ENCODE measurements at regions not wholly inside any gene's neighbourhood (a gene's known extent, or its start where the extent isn't known, plus 50 kb on each side); places are given as distances from the start of the nearest gene placed in this dataset.
"Not testable (repeated sequence)": the region's sequence is repeated elsewhere in the genome, so short reads cannot be mapped to it uniquely, and the experiment has no call there.

DNA sequence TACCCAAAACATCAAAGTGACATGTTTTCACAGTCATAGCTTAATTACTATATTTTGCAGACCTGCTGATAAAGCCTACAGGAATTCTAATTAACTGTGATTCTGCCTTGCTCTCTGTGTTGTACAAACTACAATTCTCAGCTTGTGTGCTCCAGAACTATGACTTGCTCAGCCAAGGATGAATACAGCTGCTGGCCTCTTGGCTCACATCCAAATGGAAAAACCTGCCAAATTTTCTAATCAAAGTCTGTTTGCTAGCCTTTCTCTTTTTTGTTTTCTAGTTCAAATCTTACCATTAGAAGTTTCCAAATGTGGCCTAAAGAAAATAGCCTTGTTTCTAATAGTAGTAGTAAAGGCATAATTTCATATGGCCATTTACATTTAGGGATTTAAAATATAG lies 1176.8 kb downstream of the FAM133A start:
- TF ChIP-seq, protein P1, sequence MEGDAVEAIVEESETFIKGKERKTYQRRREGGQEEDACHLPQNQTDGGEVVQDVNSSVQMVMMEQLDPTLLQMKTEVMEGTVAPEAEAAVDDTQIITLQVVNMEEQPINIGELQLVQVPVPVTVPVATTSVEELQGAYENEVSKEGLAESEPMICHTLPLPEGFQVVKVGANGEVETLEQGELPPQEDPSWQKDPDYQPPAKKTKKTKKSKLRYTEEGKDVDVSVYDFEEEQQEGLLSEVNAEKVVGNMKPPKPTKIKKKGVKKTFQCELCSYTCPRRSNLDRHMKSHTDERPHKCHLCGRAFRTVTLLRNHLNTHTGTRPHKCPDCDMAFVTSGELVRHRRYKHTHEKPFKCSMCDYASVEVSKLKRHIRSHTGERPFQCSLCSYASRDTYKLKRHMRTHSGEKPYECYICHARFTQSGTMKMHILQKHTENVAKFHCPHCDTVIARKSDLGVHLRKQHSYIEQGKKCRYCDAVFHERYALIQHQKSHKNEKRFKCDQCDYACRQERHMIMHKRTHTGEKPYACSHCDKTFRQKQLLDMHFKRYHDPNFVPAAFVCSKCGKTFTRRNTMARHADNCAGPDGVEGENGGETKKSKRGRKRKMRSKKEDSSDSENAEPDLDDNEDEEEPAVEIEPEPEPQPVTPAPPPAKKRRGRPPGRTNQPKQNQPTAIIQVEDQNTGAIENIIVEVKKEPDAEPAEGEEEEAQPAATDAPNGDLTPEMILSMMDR (conservative IDR thresholded peaks at IDR 0.05; ENCODE audit: low read depth) = no peak
- no peak overlapping the region for H3K27ac ChIP-seq
- ChIA-PET POLR2A (ENCODE audit: low non-redundant PET) (no interaction called here), CTCF (interaction anchor here (0.6 kb wide), 1 partner anchor 21 kb away, joined by 4 read pairs; no protein-coding TSS in a partner anchor)
- no peak for DNase-seq (ENCODE audit: low spot score)

DNA sequence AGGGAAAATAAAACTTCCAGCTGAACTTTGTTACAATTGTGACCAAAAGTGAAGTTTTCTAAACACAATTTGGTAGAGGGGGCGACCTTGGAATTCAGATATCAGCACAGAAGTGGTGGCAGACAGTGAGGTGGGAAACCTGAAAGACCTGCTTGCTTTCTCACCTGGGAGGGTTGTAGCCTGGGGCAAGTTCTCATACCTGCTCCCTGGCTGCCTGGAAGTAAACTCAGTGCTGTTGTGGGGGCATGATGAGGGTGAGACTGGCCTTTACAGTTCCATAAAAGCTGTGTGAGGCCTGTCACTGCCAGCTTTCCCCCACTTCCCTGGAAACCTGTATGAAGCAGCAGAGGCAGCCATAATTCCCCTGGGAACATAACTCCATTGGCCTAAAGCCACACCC lies 1180.2 kb downstream of the FAM133A start:
- H3K27ac ChIP-seq = no peak overlapping the region

DNA sequence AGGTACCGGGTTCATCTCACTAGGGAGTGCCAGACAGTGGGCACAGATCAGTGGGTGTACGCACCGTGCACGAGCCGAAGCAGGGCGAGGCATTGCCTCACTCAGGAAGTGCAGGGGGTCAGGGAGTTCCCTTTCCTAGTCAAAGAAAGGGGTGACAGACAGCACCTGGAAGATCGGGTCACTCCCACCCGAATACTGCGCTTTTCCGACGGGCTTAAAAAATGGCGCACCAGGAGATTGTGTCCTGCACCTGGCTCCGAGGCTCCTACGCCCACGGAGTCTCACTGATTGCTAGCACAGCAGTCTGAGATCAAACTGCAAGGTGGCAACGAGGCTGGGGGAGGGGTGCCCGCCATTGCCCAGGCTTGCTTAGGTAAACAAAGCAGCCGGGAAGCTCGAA lies 1188.5 kb downstream of the FAM133A start:
- POLR2A ChIA-PET (ENCODE audit: low non-redundant PET); CTCF ChIA-PET; DNase-seq (ENCODE audit: low spot score); H3K27ac ChIP-seq: not testable (repeated sequence)

More for the DNA sequence above, 1180.2 kb downstream of the FAM133A start:
- CTCF ChIA-PET = no interaction called here
- TF ChIP-seq, protein P1 (conservative IDR thresholded peaks at IDR 0.05; ENCODE audit: low read depth) = no peak
- DNase-seq (ENCODE audit: low spot score) = no peak
- POLR2A ChIA-PET (ENCODE audit: low non-redundant PET) = no interaction called here

DNA sequence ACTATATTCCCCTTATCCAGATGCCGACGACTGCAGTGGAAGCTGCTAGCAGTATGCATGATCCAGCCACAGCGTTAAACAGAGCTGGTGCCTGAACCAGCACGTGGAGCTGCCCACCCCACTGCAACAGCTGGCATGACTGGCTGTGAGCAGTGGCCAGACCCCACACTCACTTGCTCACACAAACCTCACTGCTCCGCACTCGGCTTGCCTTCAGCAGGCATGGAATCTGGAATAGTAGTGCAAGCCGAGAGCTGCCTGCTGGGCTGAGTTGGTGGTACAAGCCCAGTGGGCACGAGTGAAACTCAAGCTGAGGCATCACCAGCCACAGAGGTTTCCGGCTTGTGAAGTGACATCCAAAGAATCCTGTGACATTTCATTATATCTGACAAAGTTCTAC lies 1197.6 kb downstream of the FAM133A start:
- no peak for DNase-seq (ENCODE audit: low spot score)
- ChIA-PET POLR2A (ENCODE audit: low non-redundant PET) (no interaction called here), CTCF (interaction anchor here (0.7 kb wide), 1 partner anchor 21 kb away, joined by 4 read pairs; no protein-coding TSS in a partner anchor)
- TF ChIP-seq, protein P1 (conservative IDR thresholded peaks at IDR 0.05; ENCODE audit: low read depth) = no peak
- H3K27ac ChIP-seq = no peak overlapping the region

DNA sequence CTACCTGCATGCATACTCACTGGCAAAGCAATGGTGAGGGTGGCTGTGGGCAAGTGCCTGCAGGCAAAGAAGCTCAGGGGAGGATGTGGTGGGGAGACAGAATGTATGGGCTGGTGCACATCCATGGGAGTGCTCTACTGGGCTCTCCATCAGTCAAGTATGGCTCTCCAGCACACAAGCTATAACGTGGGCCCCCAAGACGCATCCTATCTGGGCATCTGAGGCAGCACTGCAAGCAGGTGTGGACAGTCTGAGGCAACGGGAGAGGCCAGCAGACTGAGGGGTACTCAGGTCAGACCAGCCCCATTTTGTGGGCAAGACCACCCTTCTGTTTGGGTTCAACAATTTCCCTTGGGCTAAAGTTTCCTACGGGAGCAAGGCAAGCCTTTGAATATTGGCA lies 1227.8 kb downstream of the FAM133A start:
- POLR2A ChIA-PET (ENCODE audit: low non-redundant PET) = no interaction called here
- no peak overlapping the region for H3K27ac ChIP-seq

DNA sequence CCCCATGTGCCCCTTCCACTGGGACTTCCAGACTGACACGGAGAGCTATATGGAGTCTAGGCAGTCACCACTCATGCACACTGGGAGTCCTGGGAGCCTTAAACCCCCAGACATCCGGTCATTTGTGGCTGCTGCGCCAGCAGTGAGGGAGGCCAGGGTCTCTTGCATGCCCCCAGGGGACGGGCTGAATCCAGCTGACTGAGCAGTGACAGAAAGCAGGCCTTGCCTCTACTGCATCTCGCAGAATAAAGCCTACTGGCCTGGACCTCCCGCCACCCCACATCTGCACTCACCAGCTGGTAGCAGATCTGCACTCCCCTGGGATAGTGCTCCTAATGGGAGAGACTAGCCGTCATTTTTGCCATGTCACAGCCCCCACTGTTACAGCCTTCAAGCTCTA lies 1234.2 kb downstream of the FAM133A start:
- ChIA-PET CTCF (no interaction called here), POLR2A (ENCODE audit: low non-redundant PET) (no interaction called here)
- TF ChIP-seq, protein P1 (conservative IDR thresholded peaks at IDR 0.05; ENCODE audit: low read depth) = no peak
- no peak for DNase-seq (ENCODE audit: low spot score)
- no peak overlapping the region for H3K27ac ChIP-seq

More for the DNA sequence above, 1227.8 kb downstream of the FAM133A start:
- TF ChIP-seq, protein P1 (conservative IDR thresholded peaks at IDR 0.05; ENCODE audit: low read depth) = no peak
- DNase-seq (ENCODE audit: low spot score) = no peak
- CTCF ChIA-PET = no interaction called here

DNA sequence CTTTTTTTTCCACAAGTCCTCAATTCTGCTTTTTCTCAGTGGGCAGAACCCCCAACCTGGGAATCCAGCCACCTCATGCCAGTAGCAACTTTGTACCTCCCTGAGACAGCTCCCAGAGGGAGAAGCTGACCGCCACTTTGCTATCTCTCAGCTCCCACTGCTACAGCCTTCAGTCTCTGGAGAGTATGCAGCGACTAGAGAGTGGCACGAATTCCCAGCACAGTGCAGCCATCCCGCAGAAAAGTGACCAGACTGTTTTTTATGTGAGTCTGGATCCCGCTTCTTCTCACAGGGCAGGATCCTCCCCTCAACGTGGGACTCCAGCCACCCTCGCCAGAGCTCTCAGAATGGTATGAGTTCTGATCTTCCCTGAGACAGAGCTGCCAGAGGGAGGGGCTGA lies 1234.6 kb downstream of the FAM133A start:
- DNase-seq (ENCODE audit: low spot score) = no peak
- H3K27ac ChIP-seq = no peak overlapping the region
- ChIA-PET POLR2A (ENCODE audit: low non-redundant PET) (no interaction called here), CTCF (no interaction called here)
- TF ChIP-seq, protein P1 (conservative IDR thresholded peaks at IDR 0.05; ENCODE audit: low read depth) = no peak

Measured in RWPE1 (cell line).